Stimulated activated CD8-positive, alpha-beta memory T cell treated with anti-CD3 and anti-CD28 coated beads, Interleukin-15, amount 100 ng/mL, for 24 hours (primary cell): ENCODE measurements at regions not wholly inside any gene's neighbourhood (a gene's known extent, or its start where the extent isn't known, plus 50 kb on each side); places are given as distances from the start of the nearest gene placed in this dataset.

ENCODE experiments used
- DNase-seq: peaks from one replicate; pipeline ENCODE4 v3.0.0-alpha.2; 2020; ENCODE audit warnings: low read depth

- no peak for DNase-seq
These were observed 434.7 kb downstream of the TNS3 start for GRCh38 chr7:47147213-47147631.

GRCh38 chr7:47145982-47146381 lies 435.9 kb downstream of the TNS3 start:
- no peak for DNase-seq

- no peak for DNase-seq
These were observed 436.7 kb downstream of the TNS3 start for GRCh38 chr7:47145186-47145725.

GRCh38 chr7:47143339-47143738 lies 438.6 kb downstream of the TNS3 start:
- DNase-seq, result no peak

- DNase-seq, result no peak
These were observed 439.1 kb downstream of the TNS3 start for GRCh38 chr7:47142867-47143175.

- DNase-seq, result no peak
These were observed 439.6 kb downstream of the TNS3 start for GRCh38 chr7:47142169-47142866.

GRCh38 chr7:47132471-47132870 lies 449.4 kb downstream of the TNS3 start:
- no peak for DNase-seq

GRCh38 chr7:47128700-47129099 lies 453.2 kb downstream of the TNS3 start:
- DNase-seq, result no peak

GRCh38 chr7:47125529-47125928 lies 456.4 kb downstream of the TNS3 start:
- DNase-seq, result no peak

- DNase-seq, result no peak
These were observed 462.5 kb downstream of the TNS3 start for GRCh38 chr7:47119261-47119865.

- DNase-seq, result no peak
These were observed 477.7 kb downstream of the TNS3 start for GRCh38 chr7:47104206-47104549.

- no peak for DNase-seq
These were observed 478.3 kb downstream of the TNS3 start for GRCh38 chr7:47103498-47104205.

GRCh38 chr7:47102331-47102841 lies 479.5 kb downstream of the TNS3 start:
- DNase-seq, result no peak

- no peak for DNase-seq
These were observed 481.0 kb downstream of the TNS3 start for GRCh38 chr7:47100817-47101435.

- no peak for DNase-seq
These were observed 481.6 kb downstream of the TNS3 start for GRCh38 chr7:47100148-47100816.

- no peak for DNase-seq
These were observed 484.5 kb downstream of the TNS3 start for GRCh38 chr7:47097431-47097830.

- DNase-seq, result no peak
These were observed 486.0 kb downstream of the TNS3 start for GRCh38 chr7:47095946-47096345.

- no peak for DNase-seq
These were observed 487.4 kb downstream of the TNS3 start for GRCh38 chr7:47094462-47094861.

- no peak for DNase-seq
These were observed 488.3 kb downstream of the TNS3 start for GRCh38 chr7:47093320-47094234.

GRCh38 chr7:47092336-47092735 lies 489.6 kb downstream of the TNS3 start:
- DNase-seq, result no peak

- no peak for DNase-seq
These were observed 490.8 kb downstream of the TNS3 start for GRCh38 chr7:47091141-47091540.
